GM12891 (cell line): ENCODE measurements at regions not wholly inside any gene's neighbourhood (a gene's known extent, or its start where the extent isn't known, plus 50 kb on each side); places are given as distances from the start of the nearest gene placed in this dataset.

ENCODE experiments used
- DNase-seq: peaks from one replicate; pipeline ENCODE4 v3.0.0; 2011; ENCODE audit warnings: low spot score; ENCODE audit not compliant: insufficient read length
- FAIRE-seq: peaks from 2 replicates; lab custom pipeline; 2011; peaks lifted over from hg19 to GRCh38; lab: Jason Lieb, UNC
- PAX5 ChIP-seq: IDR thresholded peaks from 2 replicates; pipeline ENCODE4 v1.6.1; 2011; ENCODE audit warnings: low read length, moderate library complexity, mild to moderate bottlenecking; ENCODE audit not compliant: insufficient read depth, severe bottlenecking
- POLR2A ChIP-seq: IDR thresholded peaks from 2 replicates; pipeline ENCODE4 v1.6.1; 2011; ENCODE audit warnings: low read depth, low read length, control low read depth
- POLR2AphosphoS5 ChIP-seq: IDR thresholded peaks from 2 replicates; pipeline ENCODE4 v1.6.1; 2011; ENCODE audit warnings: low read depth, low read length, control low read depth
- POU2F2 ChIP-seq: IDR thresholded peaks from 2 replicates; pipeline ENCODE4 v1.6.1; 2011; ENCODE audit warnings: low read depth, mild to moderate bottlenecking, control low read depth, low read length, moderate library complexity
- SPI1 ChIP-seq: IDR thresholded peaks from 2 replicates; pipeline ENCODE4 v1.6.1; 2011; ENCODE audit warnings: low read depth, low read length, control low read depth
- TAF1 ChIP-seq: IDR thresholded peaks from 2 replicates; pipeline ENCODE4 v1.6.1; 2011; ENCODE audit warnings: low read depth, low read length, control low read depth

GRCh38 chr17:54813896-54814295, 86.8 kb upstream of the TOM1L1 start:
- TF ChIP-seq PAX5 (no peak), POLR2AphosphoS5 (no peak), POLR2A (no peak), TAF1 (no peak), SPI1 (no peak), POU2F2 (no peak)
- DNase-seq (no peak), FAIRE-seq (no peak)

GRCh38 chr17:54814371-54814770, 86.3 kb upstream of the TOM1L1 start:
- TF ChIP-seq PAX5 (no peak), TAF1 (no peak), POLR2A (no peak), POLR2AphosphoS5 (no peak), POU2F2 (no peak), SPI1 (no peak)
- FAIRE-seq = no peak

GRCh38 chr17:54834086-54834485, 66.6 kb upstream of the TOM1L1 start:
- no peak for TF ChIP-seq POLR2A
- no peak for TF ChIP-seq PAX5
- no peak for TF ChIP-seq POU2F2
- TF ChIP-seq TAF1 = no peak
- no peak for TF ChIP-seq POLR2AphosphoS5
- no peak for TF ChIP-seq SPI1
- FAIRE-seq = no peak
- DNase-seq = no peak

More at GRCh38 chr17:54814371-54814770, 86.3 kb upstream of the TOM1L1 start:
- no peak for DNase-seq

- FAIRE-seq = no peak
- no peak for TF ChIP-seq POLR2A
- TF ChIP-seq PAX5 = no peak
- no peak for TF ChIP-seq TAF1
- TF ChIP-seq POU2F2 = no peak
- TF ChIP-seq SPI1 = no peak
- TF ChIP-seq POLR2AphosphoS5 = no peak
- DNase-seq = no peak
These were observed 65.6 kb upstream of the TOM1L1 start for GRCh38 chr17:54835015-54835414.

GRCh38 chr17:54836723-54837462, 63.8 kb upstream of the TOM1L1 start:
- DNase-seq (no peak), FAIRE-seq (no peak)
- no peak for TF ChIP-seq PAX5
- TF ChIP-seq POU2F2 = no peak
- TF ChIP-seq POLR2AphosphoS5 = no peak
- no peak for TF ChIP-seq SPI1
- TF ChIP-seq POLR2A = no peak
- TF ChIP-seq TAF1 = no peak

GRCh38 chr17:54838651-54839421, 61.8 kb upstream of the TOM1L1 start:
- TF ChIP-seq POU2F2 = no peak
- TF ChIP-seq POLR2AphosphoS5 = no peak
- no peak for TF ChIP-seq TAF1
- no peak for TF ChIP-seq PAX5
- no peak for TF ChIP-seq POLR2A
- no peak for TF ChIP-seq SPI1
- FAIRE-seq = no peak
- DNase-seq = no peak

- FAIRE-seq (no peak), DNase-seq (no peak)
- no peak for TF ChIP-seq POLR2AphosphoS5
- no peak for TF ChIP-seq TAF1
- TF ChIP-seq POLR2A = no peak
- TF ChIP-seq POU2F2 = no peak
- no peak for TF ChIP-seq PAX5
- no peak for TF ChIP-seq SPI1
These were observed 61.2 kb upstream of the TOM1L1 start for GRCh38 chr17:54839447-54839846.

GRCh38 chr17:54840885-54841591, 59.6 kb upstream of the TOM1L1 start:
- no peak for FAIRE-seq
- no peak for TF ChIP-seq POU2F2
- no peak for TF ChIP-seq TAF1
- no peak for TF ChIP-seq PAX5
- TF ChIP-seq SPI1 = no peak
- TF ChIP-seq POLR2AphosphoS5 = no peak
- TF ChIP-seq POLR2A = no peak
- no peak for DNase-seq
